A549 (cell line): ENCODE measurements at regions not wholly inside any gene's neighbourhood (a gene's known extent, or its start where the extent isn't known, plus 50 kb on each side); places are given as distances from the start of the nearest gene placed in this dataset.

Experiments used
- ATAC-seq, 2 experiments: fragments of 200-7000 bp in 1 of 2; fragments of >200 bp in 1 of 2; cut with Nextera tagmentation in 1 of 2; cut with Tn5 transposase in 1 of 2; 3 replicates each; pipeline versions ENCODE4 v1.8.0 to v1.9.1; 2018 to 2020; ENCODE audit warnings: mild to moderate bottlenecking in 1 of 2, moderate library complexity in 1 of 2
- CTCF ChIA-PET: fragments of 300-600 bp; sonication (Branson Sonifier 250); formaldehyde crosslinking; extraction: SDS; loops from one replicate; lab custom pipeline; 2021; ENCODE audit warnings: antibody characterized with exemption, inconsistent platforms; lab: Yijun Ruan, JAX
- POLR2A ChIA-PET: fragments of 350-600 bp; formaldehyde crosslinking; extraction: SDS; loops from one replicate; lab custom pipeline; 2021; ENCODE audit warnings: antibody characterized with exemption, inconsistent platforms; lab: Yijun Ruan, JAX
- DNase-seq, 2 experiments: peaks; one replicate each; pipeline versions ENCODE4 v3.0.0 to v3.0.0-alpha.2; 2011 to 2016; ENCODE audit warnings: low read depth in 1 of 2, low spot score in 1 of 2
- FAIRE-seq: peaks from 2 replicates; lab custom pipeline; 2011; peaks lifted over from hg19 to GRCh38; lab: Jason Lieb, UNC
- H3K27ac ChIP-seq, 2 experiments: fragments of >200 bp; sonication (Bioruptor Twin); formaldehyde crosslinking; 3 replicates each; pipeline ENCODE4 v1.5.1; 2016 to 2017
- H3K4me1 ChIP-seq: fragments of >200 bp; sonication (Bioruptor Twin); formaldehyde crosslinking; 3 replicates; pipeline ENCODE4 v1.6.1; 2016
- H3K4me2 ChIP-seq: fragments of >200 bp; sonication (Bioruptor Twin); formaldehyde crosslinking; 3 replicates; pipeline ENCODE4 v1.6.1; 2016
- H3K4me3 ChIP-seq: fragments of >200 bp; sonication (Bioruptor Twin); formaldehyde crosslinking; 3 replicates; pipeline ENCODE4 v1.5.1; 2016
- H3K9me3 ChIP-seq: fragments of >200 bp; sonication (Bioruptor Twin); formaldehyde crosslinking; 3 replicates; pipeline ENCODE4 v1.6.1; 2016
- CBX2 ChIP-seq: fragments of 200-600 bp; sonication (generic); IDR thresholded peaks from 2 replicates; pipeline ENCODE4 v1.6.1; 2016; ENCODE audit warnings: low read depth, mild to moderate bottlenecking, borderline replicate concordance
- CBX8 ChIP-seq: fragments of 200-600 bp; sonication (generic); IDR thresholded peaks from 2 replicates; pipeline ENCODE4 v1.6.1; 2016
- CHD2 ChIP-seq: fragments of 150-350 bp; IDR thresholded peaks from 2 replicates; pipeline ENCODE4 v1.6.1; 2014; ENCODE audit warnings: low read length; ENCODE audit not compliant: partially characterized antibody
- CHD4 ChIP-seq: fragments of 200-600 bp; sonication (generic); IDR thresholded peaks from 2 replicates; pipeline ENCODE4 v1.6.1; 2016; ENCODE audit warnings: antibody characterized with exemption, mild to moderate bottlenecking, borderline replicate concordance
- EHF ChIP-seq: fragments of 250-450 bp; sonication (Bioruptor Pico); IDR thresholded peaks from 2 replicates; pipeline ENCODE4 v1.5.0; 2020; ENCODE audit warnings: mild to moderate bottlenecking
- EHMT2 ChIP-seq: fragments of 200-600 bp; sonication (generic); IDR thresholded peaks from 2 replicates; pipeline ENCODE4 v1.6.1; 2016; ENCODE audit warnings: antibody characterized with exemption, low read depth, mild to moderate bottlenecking, moderate library complexity
- EP300 ChIP-seq, 2 experiments: fragments of >200 bp; sonication (Bioruptor Twin); formaldehyde crosslinking; IDR thresholded peaks; 2 replicates in 1 of 2; 3 replicates in 1 of 2; pipeline ENCODE4 v1.6.1; 2016 to 2017
- ESRRA ChIP-seq: fragments of 150-350 bp; IDR thresholded peaks from 2 replicates; pipeline ENCODE4 v1.6.1; 2014; ENCODE audit warnings: mild to moderate bottlenecking, low read length, borderline replicate concordance
- FOSL2 ChIP-seq, 2 experiments: fragments of 450-650 bp in 1 of 2; fragments of >200 bp in 1 of 2; sonication (Bioruptor Twin) in 1 of 2; formaldehyde crosslinking; IDR thresholded peaks; 2 replicates each; pipeline versions ENCODE4 v1.5.0 to v1.6.1; 2016 to 2020; ENCODE audit warnings: mild to moderate bottlenecking in 1 of 2, moderate library complexity in 1 of 2
- FOXS1 ChIP-seq: fragments of 250-450 bp; sonication (Bioruptor Pico); IDR thresholded peaks from 2 replicates; pipeline ENCODE4 v1.5.0; 2020; ENCODE audit warnings: mild to moderate bottlenecking, moderate library complexity
- HOXA7 ChIP-seq: fragments of 250-450 bp; sonication (Bioruptor Pico); IDR thresholded peaks from 2 replicates; pipeline ENCODE4 v1.5.0; 2020; ENCODE audit warnings: mild to moderate bottlenecking, moderate library complexity
- HOXB5 ChIP-seq: fragments of 250-450 bp; sonication (Bioruptor Pico); IDR thresholded peaks from 2 replicates; pipeline ENCODE4 v1.5.0; 2020; ENCODE audit warnings: mild to moderate bottlenecking, moderate library complexity
- JUNB ChIP-seq: fragments of >200 bp; sonication (Bioruptor Twin); formaldehyde crosslinking; IDR thresholded peaks from 2 replicates; pipeline ENCODE4 v1.6.1; 2016
- KDM1A ChIP-seq: fragments of 200-600 bp; sonication (generic); IDR thresholded peaks from 2 replicates; pipeline ENCODE4 v1.6.1; 2016; ENCODE audit warnings: low read depth, mild to moderate bottlenecking
- KDM5A ChIP-seq: fragments of 200-600 bp; sonication (generic); IDR thresholded peaks from 2 replicates; pipeline ENCODE4 v1.6.1; 2016; ENCODE audit warnings: antibody characterized with exemption, mild to moderate bottlenecking
- MAFK ChIP-seq: fragments of 450-650 bp; IDR thresholded peaks from 2 replicates; pipeline ENCODE4 v1.6.1; 2014; ENCODE audit not compliant: partially characterized antibody
- MAZ ChIP-seq: fragments of 150-350 bp; IDR thresholded peaks from 2 replicates; pipeline ENCODE4 v1.6.1; 2014; ENCODE audit warnings: antibody characterized with exemption, low read depth, low read length, borderline replicate concordance
- NR3C1 ChIP-seq: fragments of >200 bp; sonication (Bioruptor Twin); formaldehyde crosslinking; IDR thresholded peaks from 3 replicates; pipeline ENCODE4 v1.6.1; 2017
- RAD21 ChIP-seq, 2 experiments: fragments of >200 bp in 1 of 2; sonication (Bioruptor Twin) in 1 of 2; formaldehyde crosslinking in 1 of 2; IDR thresholded peaks in 1 of 2; conservative IDR thresholded peaks in 1 of 2; 2 replicates in 1 of 2; 3 replicates in 1 of 2; pipeline ENCODE4 v1.6.1; 2012 to 2018; ENCODE audit warnings: inconsistent platforms in 1 of 2
- RARB ChIP-seq: fragments of 250-450 bp; sonication (Bioruptor Pico); IDR thresholded peaks from 2 replicates; pipeline ENCODE4 v1.8.0; 2021; ENCODE audit warnings: mild to moderate bottlenecking, moderate library complexity
- SMC3 ChIP-seq: fragments of >200 bp; sonication (Bioruptor Twin); formaldehyde crosslinking; IDR thresholded peaks from 3 replicates; pipeline ENCODE4 v1.6.1; 2018; ENCODE audit warnings: inconsistent platforms
- SREBF2 ChIP-seq: fragments of 450-650 bp; IDR thresholded peaks from 2 replicates; pipeline ENCODE4 v1.6.1; 2014; ENCODE audit warnings: mild to moderate bottlenecking, moderate library complexity
- TP53 ChIP-seq: fragments of 250-450 bp; sonication (Bioruptor Pico); IDR thresholded peaks from 2 replicates; pipeline ENCODE4 v1.5.0; 2021; ENCODE audit warnings: mild to moderate bottlenecking, moderate library complexity
- ZFP36 ChIP-seq: fragments of 450-650 bp; IDR thresholded peaks from 2 replicates; pipeline ENCODE4 v1.6.1; 2014; ENCODE audit warnings: borderline replicate concordance; ENCODE audit not compliant: partially characterized antibody
- ZSCAN20 ChIP-seq: fragments of 250-450 bp; sonication (Bioruptor Pico); IDR thresholded peaks from 2 replicates; pipeline ENCODE4 v1.8.0; 2022; ENCODE audit warnings: mild to moderate bottlenecking, moderate library complexity
- WGBS: methylation state at CpG from one replicate; pipeline ENCODE4 v1.1.6; 2017; ENCODE audit errors: missing lambda C conversion rate; 5-methylcytosine and 5-hydroxymethylcytosine counted together
- TF ChIP-seq, protein P1 (sequence below): fragments of >200 bp; sonication (Bioruptor Twin); formaldehyde crosslinking; IDR thresholded peaks from 2 replicates; pipeline ENCODE4 v1.6.1; 2016
- TF ChIP-seq, protein P2 (sequence below): fragments of 450-650 bp; IDR thresholded peaks from 2 replicates; pipeline ENCODE4 v1.6.1; 2014; ENCODE audit warnings: antibody characterized with exemption
- TF ChIP-seq, protein P3 (sequence below): fragments of >200 bp; sonication (Bioruptor Twin); formaldehyde crosslinking; IDR thresholded peaks from 3 replicates; pipeline ENCODE4 v1.6.1; 2016
- TF ChIP-seq, protein P4 (sequence below): fragments of >200 bp; sonication (Bioruptor Twin); formaldehyde crosslinking; IDR thresholded peaks from 3 replicates; pipeline ENCODE4 v1.5.1; 2016

DNA sequence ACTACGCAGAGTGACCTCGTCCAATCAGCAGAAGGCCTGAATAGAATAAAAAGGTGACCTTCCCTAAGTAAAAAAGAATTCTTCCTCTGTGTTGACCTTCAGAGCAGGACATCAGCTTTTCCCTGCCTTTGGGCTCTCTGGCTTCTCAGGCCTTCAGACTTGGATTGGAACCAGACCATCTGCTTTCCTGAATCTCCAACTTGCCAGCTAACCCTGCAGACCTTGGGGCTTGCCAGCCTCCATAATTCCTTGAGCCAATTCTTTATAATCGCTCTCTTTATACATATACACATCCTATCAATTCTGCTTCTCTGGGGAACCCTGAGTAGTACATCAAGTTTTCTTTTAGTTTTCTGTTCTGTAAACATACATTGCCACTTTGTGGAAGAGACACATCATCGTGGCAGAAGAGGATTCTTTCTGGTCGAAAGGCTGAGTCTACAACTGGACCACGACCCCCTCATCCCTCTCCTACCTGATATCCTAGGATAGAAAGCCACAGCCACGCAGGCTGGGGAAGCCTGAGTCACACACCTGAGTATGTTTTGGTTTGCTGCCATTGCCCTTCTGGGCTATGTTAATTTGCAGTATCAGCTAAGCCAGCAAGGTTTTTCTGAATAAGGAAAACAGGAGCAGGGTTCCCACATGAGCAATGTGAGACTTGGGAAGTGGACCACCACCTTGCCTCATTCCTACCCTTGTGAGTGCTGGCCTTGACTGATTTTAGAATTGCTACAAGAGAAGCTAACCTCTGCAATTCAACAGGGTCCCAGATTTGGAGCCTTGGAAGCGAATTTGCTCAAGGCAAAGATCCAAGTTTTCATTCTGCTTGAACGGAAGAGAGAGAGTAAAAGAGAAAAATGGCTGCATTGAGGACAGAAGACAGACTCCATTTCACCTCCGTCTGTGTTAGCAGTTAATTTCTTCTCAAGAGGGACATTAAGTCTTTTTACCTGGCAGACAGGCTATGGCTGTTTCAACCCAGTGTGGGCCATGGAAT is 445.2 kb upstream of the FZD8 start:
- no peak overlapping the region for H3K4me3 ChIP-seq
- CTCF ChIA-PET = no interaction called here
- no peak overlapping the region for H3K27ac ChIP-seq
- no peaks in the 10 kb centered on the region for H3K9me3 ChIP-seq
- 50% methylated on average over 10 of the region's 10 CpGs for WGBS
- POLR2A ChIA-PET = no interaction called here
- TF ChIP-seq, protein P1, sequence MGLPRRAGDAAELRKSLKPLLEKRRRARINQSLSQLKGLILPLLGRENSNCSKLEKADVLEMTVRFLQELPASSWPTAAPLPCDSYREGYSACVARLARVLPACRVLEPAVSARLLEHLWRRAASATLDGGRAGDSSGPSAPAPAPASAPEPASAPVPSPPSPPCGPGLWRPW = no peak
- TF ChIP-seq HOXB5 (CRISPR knock-in tag) (no peak), FOXS1 (CRISPR knock-in tag) (no peak), ZSCAN20 (CRISPR knock-in tag) (no peak), KDM1A (no peak), MAZ (no peak), CBX2 (no peak), ZFP36 (no peak), SMC3 (no peak), NR3C1 (no peak), ESRRA (no peak), TP53 (CRISPR knock-in tag) (no peak), CHD2 (no peak), SREBF2 (no peak), EHF (CRISPR knock-in tag) (no peak), KDM5A (no peak), MAFK (no peak), HOXA7 (CRISPR knock-in tag) (no peak)
- TF ChIP-seq, protein P2, sequence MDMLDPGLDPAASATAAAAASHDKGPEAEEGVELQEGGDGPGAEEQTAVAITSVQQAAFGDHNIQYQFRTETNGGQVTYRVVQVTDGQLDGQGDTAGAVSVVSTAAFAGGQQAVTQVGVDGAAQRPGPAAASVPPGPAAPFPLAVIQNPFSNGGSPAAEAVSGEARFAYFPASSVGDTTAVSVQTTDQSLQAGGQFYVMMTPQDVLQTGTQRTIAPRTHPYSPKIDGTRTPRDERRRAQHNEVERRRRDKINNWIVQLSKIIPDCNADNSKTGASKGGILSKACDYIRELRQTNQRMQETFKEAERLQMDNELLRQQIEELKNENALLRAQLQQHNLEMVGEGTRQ = no peak
- DNase-seq (no peak), ATAC-seq (no peak), FAIRE-seq (no peak)
- H3K4me1 ChIP-seq = no peaks in the 10 kb centered on the region
- H3K4me2 ChIP-seq = no peak overlapping the region

DNA sequence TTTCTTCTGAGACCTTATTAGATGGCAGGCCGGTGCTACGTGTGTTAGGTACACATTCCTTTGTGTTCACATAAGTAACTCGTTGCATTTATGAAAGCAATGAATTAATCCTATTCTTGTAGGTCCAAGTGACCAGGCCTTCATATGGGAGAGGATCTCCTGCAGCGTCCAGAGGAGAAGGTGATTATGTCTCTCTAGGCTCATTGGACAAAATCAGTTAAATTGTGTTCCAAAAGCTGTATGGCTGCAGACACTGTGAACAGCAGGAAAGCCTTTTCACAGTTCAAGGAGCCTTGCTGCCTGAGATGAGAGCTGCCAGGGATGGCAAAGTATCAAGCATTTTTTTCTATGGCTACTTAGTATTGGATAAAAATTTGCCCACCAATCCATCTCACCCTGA is 433.1 kb upstream of the FZD8 start:
- Histone ChIP-seq H3K4me3 (no peak overlapping the region), H3K4me1 (no peaks in the 10 kb centered on the region), H3K27ac (no peak overlapping the region), H3K4me2 (no peak overlapping the region), H3K9me3 (no peaks in the 10 kb centered on the region)
- ATAC-seq (no peak), DNase-seq (no peak), FAIRE-seq (no peak)
- 33% methylated on average over 4 of the region's 4 CpGs for WGBS
- ChIA-PET CTCF (interaction anchor here (0.7 kb wide), 1 partner anchor 126 kb away, joined by 3 read pairs; no protein-coding TSS in a partner anchor), POLR2A (no interaction called here)
- TF ChIP-seq RAD21 (conservative IDR thresholded peaks at IDR 0.05 in 1 of 2, IDR thresholded peaks at IDR 0.05 in 1 of 2) = no peak
- TF ChIP-seq RARB (CRISPR knock-in tag) = no peak
- TF ChIP-seq KDM5A = no peak
- TF ChIP-seq EP300 (IDR thresholded peaks at IDR 0.05) = no peak
- TF ChIP-seq SREBF2 = no peak
- no peak for TF ChIP-seq CHD2

DNA sequence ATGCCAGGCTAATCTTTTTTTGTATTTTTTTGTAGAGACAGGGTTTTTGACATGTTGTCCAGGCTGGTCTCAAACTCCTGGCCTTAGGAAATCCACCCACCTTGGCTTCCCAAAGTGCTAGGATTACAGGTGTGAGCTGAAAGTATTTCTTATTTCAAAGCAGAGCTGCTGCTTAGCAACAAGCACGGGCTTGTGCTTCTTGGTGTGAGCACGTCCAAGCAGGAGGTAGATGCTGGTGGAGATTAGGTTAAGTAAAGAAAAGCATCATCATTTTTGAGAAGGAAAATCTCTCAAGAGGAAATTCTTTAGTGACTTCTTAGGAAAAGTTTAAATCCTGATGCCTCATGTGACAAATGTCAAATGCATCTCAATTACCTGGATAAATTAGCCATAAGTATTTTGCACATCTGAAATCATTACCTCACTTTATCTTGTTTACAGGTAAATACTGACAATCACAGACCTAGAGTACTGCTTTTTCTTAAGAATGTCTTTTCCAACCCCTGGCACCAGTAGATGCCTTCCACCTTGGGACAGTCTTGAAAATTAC is 431.8 kb upstream of the FZD8 start:
- CTCF ChIA-PET = interaction anchor here (0.6 kb wide), 1 partner anchor 8 kb away, joined by 3 read pairs; no protein-coding TSS in a partner anchor
- WGBS = 0% methylated on average over 2 of the region's 2 CpGs
- TF ChIP-seq, protein P3, sequence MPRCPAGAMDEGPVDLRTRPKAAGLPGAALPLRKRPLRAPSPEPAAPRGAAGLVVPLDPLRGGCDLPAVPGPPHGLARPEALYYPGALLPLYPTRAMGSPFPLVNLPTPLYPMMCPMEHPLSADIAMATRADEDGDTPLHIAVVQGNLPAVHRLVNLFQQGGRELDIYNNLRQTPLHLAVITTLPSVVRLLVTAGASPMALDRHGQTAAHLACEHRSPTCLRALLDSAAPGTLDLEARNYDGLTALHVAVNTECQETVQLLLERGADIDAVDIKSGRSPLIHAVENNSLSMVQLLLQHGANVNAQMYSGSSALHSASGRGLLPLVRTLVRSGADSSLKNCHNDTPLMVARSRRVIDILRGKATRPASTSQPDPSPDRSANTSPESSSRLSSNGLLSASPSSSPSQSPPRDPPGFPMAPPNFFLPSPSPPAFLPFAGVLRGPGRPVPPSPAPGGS = no peak
- no peak for TF ChIP-seq CHD4
- TF ChIP-seq JUNB = no peak
- TF ChIP-seq RARB (CRISPR knock-in tag) = no peak
- TF ChIP-seq HOXB5 (CRISPR knock-in tag) = no peak
- TF ChIP-seq, protein P4, sequence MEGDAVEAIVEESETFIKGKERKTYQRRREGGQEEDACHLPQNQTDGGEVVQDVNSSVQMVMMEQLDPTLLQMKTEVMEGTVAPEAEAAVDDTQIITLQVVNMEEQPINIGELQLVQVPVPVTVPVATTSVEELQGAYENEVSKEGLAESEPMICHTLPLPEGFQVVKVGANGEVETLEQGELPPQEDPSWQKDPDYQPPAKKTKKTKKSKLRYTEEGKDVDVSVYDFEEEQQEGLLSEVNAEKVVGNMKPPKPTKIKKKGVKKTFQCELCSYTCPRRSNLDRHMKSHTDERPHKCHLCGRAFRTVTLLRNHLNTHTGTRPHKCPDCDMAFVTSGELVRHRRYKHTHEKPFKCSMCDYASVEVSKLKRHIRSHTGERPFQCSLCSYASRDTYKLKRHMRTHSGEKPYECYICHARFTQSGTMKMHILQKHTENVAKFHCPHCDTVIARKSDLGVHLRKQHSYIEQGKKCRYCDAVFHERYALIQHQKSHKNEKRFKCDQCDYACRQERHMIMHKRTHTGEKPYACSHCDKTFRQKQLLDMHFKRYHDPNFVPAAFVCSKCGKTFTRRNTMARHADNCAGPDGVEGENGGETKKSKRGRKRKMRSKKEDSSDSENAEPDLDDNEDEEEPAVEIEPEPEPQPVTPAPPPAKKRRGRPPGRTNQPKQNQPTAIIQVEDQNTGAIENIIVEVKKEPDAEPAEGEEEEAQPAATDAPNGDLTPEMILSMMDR = no peak
- TF ChIP-seq, protein P2 = no peak
- no peak for TF ChIP-seq FOSL2 (IDR thresholded peaks at IDR 0.05)
- no peak for TF ChIP-seq FOSL2 (CRISPR knock-in tag; IDR thresholded peaks at IDR 0.05)
- no peak for TF ChIP-seq EHMT2
- no peak for TF ChIP-seq CBX8

More for the DNA sequence above, 431.8 kb upstream of the FZD8 start:
- H3K4me2 ChIP-seq = no peak overlapping the region
- no peaks in the 10 kb centered on the region for H3K4me1 ChIP-seq
- DNase-seq = no peak
- H3K4me3 ChIP-seq = no peak overlapping the region
- POLR2A ChIA-PET = no interaction called here
- H3K27ac ChIP-seq = no peak overlapping the region
- no peak for FAIRE-seq
- no peaks in the 10 kb centered on the region for H3K9me3 ChIP-seq
- no peak for ATAC-seq
